Hepatocyte (in vitro differentiated cells): ENCODE measurements at regions not wholly inside any gene's neighbourhood (a gene's known extent, or its start where the extent isn't known, plus 50 kb on each side); places are given as distances from the start of the nearest gene placed in this dataset.

ENCODE experiments used
- DNase-seq: peaks from one replicate; pipeline ENCODE4 v3.0.0-alpha.2; 2016; ENCODE audit warnings: low spot score
- H2AFZ ChIP-seq: fragments of 200-600 bp; sonication (generic); 2 replicates; pipeline ENCODE4 v1.6.0; 2016; ENCODE audit warnings: antibody characterized with exemption, mild to moderate bottlenecking
- H3K27ac ChIP-seq: fragments of 200-600 bp; sonication (generic); 2 replicates; pipeline ENCODE4 v1.5.1; 2016; ENCODE audit warnings: mild to moderate bottlenecking
- H3K27me3 ChIP-seq: fragments of 200-600 bp; sonication (generic); 2 replicates; pipeline ENCODE4 v1.6.1; 2016
- H3K36me3 ChIP-seq: fragments of 200-600 bp; sonication (generic); replicated peaks from 2 replicates; pipeline ENCODE4 v1.5.1; 2016; ENCODE audit warnings: low read depth; ENCODE audit not compliant: insufficient read depth
- H3K4me1 ChIP-seq: fragments of 200-600 bp; sonication (generic); 2 replicates; pipeline ENCODE4 v1.5.1; 2016; ENCODE audit warnings: mild to moderate bottlenecking, moderate library complexity; ENCODE audit not compliant: insufficient read depth
- H3K4me2 ChIP-seq: fragments of 200-600 bp; sonication (generic); 2 replicates; pipeline ENCODE4 v1.6.0; 2016
- H3K4me3 ChIP-seq: fragments of 200-600 bp; sonication (generic); 2 replicates; pipeline ENCODE4 v1.5.1; 2016; ENCODE audit warnings: mild to moderate bottlenecking
- H3K79me2 ChIP-seq: fragments of 200-600 bp; sonication (generic); 2 replicates; pipeline ENCODE4 v1.6.0; 2017; ENCODE audit warnings: mild to moderate bottlenecking
- H3K9me2 ChIP-seq: fragments of 200-600 bp; sonication (generic); replicated peaks from 2 replicates; pipeline ENCODE4 v1.6.0; 2017; ENCODE audit warnings: mild to moderate bottlenecking; ENCODE audit not compliant: insufficient read depth
- H3K9me3 ChIP-seq: fragments of 200-600 bp; sonication (generic); 2 replicates; pipeline ENCODE4 v1.5.1; 2016; ENCODE audit warnings: low read depth, mild to moderate bottlenecking
- H4K20me1 ChIP-seq: fragments of 200-600 bp; sonication (generic); 2 replicates; pipeline ENCODE4 v1.6.0; 2016; ENCODE audit warnings: mild to moderate bottlenecking; ENCODE audit not compliant: insufficient read depth, poor library complexity, severe bottlenecking
- CTCF ChIP-seq: fragments of 200-600 bp; sonication (generic); IDR thresholded peaks from 2 replicates; pipeline ENCODE4 v1.5.1; 2016; ENCODE audit warnings: antibody characterized with exemption, mild to moderate bottlenecking; ENCODE audit not compliant: poor library complexity
- EZH2 ChIP-seq: fragments of 200-600 bp; sonication (generic); IDR thresholded peaks from 2 replicates; pipeline ENCODE4 v1.6.1; 2016; ENCODE audit warnings: antibody characterized with exemption, mild to moderate bottlenecking, borderline replicate concordance
- EZH2phosphoT487 ChIP-seq: fragments of 200-600 bp; sonication (generic); IDR thresholded peaks from one replicate; pipeline ENCODE4 v1.6.1; 2018; ENCODE audit warnings: antibody characterized with exemption, mild to moderate bottlenecking, low read depth, moderate library complexity; ENCODE audit not compliant: unreplicated experiment, severe bottlenecking
- WGBS: methylation state at CpG from one replicate; pipeline ENCODE4 v1.1.6; 2016; ENCODE audit warnings: low lambda C conversion rate; ENCODE audit errors: missing lambda C conversion rate; 5-methylcytosine and 5-hydroxymethylcytosine counted together

GRCh38 chr12:105846331-105846730, 292.4 kb downstream of the NUAK1 start:
- no peak overlapping the region for H3K4me3 ChIP-seq
- H3K4me2 ChIP-seq = no peak overlapping the region
- H3K79me2 ChIP-seq = no peaks in the 10 kb centered on the region
- DNase-seq = no peak
- TF ChIP-seq EZH2phosphoT487 (no peak), CTCF (no peak), EZH2 (no peak)
- H3K27ac ChIP-seq = no peak overlapping the region
- no peaks in the 10 kb centered on the region for H3K9me2 ChIP-seq
- no peaks in the 10 kb centered on the region for H3K9me3 ChIP-seq
- no peaks in the 10 kb centered on the region for H3K36me3 ChIP-seq
- H2AFZ ChIP-seq = no peak overlapping the region
- H3K27me3 ChIP-seq = no peaks in the 10 kb centered on the region
- no peaks in the 10 kb centered on the region for H4K20me1 ChIP-seq
- no peaks in the 10 kb centered on the region for H3K4me1 ChIP-seq

- Histone ChIP-seq H3K27ac (no peak overlapping the region), H3K4me1 (no peaks in the 10 kb centered on the region), H4K20me1 (no peaks in the 10 kb centered on the region), H3K9me3 (no peaks in the 10 kb centered on the region), H3K36me3 (no peaks in the 10 kb centered on the region), H3K4me3 (no peak overlapping the region), H3K27me3 (no peaks in the 10 kb centered on the region), H2AFZ (no peak overlapping the region), H3K4me2 (no peak overlapping the region), H3K9me2 (no peaks in the 10 kb centered on the region), H3K79me2 (no peaks in the 10 kb centered on the region)
- 75% methylated on average over 1 of the region's 1 CpG for WGBS
- TF ChIP-seq EZH2 = no peak
- TF ChIP-seq CTCF = no peak
- no peak for TF ChIP-seq EZH2phosphoT487
- DNase-seq = no peak
Measured at GRCh38 chr12:105847068-105847467, 291.7 kb downstream of the NUAK1 start.

GRCh38 chr12:105848286-105848685, 290.5 kb downstream of the NUAK1 start:
- Histone ChIP-seq H3K4me1 (no peaks in the 10 kb centered on the region), H3K27me3 (no peaks in the 10 kb centered on the region), H3K36me3 (no peaks in the 10 kb centered on the region), H3K27ac (no peak overlapping the region), H4K20me1 (no peaks in the 10 kb centered on the region), H3K79me2 (no peaks in the 10 kb centered on the region), H3K4me3 (no peak overlapping the region), H3K9me2 (no peaks in the 10 kb centered on the region), H3K9me3 (no peaks in the 10 kb centered on the region), H2AFZ (no peak overlapping the region), H3K4me2 (no peak overlapping the region)
- 83% methylated on average over 2 of the region's 2 CpGs for WGBS
- TF ChIP-seq EZH2phosphoT487 (no peak), EZH2 (no peak), CTCF (no peak)
- no peak for DNase-seq
